ENCODE measurements at regions not wholly inside any gene's neighbourhood (a gene's known extent, or its start where the extent isn't known, plus 50 kb on each side); places are given as distances from the start of the nearest gene placed in this dataset.

DNA sequence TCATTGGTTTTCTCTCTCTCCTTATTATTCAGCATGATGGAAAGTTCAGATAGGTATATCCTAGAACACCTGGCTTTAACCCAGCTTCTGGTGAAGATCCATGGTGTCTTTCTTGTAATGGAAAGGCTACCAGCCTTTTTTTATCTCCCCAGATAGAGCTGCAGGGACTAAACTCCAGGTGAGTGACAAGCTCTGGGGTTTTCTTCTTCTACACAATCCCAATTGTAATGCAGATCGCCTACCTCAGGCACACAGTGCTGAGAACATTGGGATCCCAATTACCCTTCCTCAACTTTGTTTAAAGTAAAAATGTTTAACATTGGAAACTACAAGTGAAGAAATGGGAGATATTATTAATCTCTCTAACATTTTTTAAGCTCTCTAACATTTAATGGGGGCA is 1851.7 kb downstream of the PCDH9 start:
- TF ChIP-seq, protein P1, sequence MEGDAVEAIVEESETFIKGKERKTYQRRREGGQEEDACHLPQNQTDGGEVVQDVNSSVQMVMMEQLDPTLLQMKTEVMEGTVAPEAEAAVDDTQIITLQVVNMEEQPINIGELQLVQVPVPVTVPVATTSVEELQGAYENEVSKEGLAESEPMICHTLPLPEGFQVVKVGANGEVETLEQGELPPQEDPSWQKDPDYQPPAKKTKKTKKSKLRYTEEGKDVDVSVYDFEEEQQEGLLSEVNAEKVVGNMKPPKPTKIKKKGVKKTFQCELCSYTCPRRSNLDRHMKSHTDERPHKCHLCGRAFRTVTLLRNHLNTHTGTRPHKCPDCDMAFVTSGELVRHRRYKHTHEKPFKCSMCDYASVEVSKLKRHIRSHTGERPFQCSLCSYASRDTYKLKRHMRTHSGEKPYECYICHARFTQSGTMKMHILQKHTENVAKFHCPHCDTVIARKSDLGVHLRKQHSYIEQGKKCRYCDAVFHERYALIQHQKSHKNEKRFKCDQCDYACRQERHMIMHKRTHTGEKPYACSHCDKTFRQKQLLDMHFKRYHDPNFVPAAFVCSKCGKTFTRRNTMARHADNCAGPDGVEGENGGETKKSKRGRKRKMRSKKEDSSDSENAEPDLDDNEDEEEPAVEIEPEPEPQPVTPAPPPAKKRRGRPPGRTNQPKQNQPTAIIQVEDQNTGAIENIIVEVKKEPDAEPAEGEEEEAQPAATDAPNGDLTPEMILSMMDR (conservative IDR thresholded peaks at IDR 0.05): no peak
- no peak for TF ChIP-seq ZFX (IDR thresholded peaks at IDR 0.05)

Measured in C4-2B (cell line).